C4-2B (cell line): ENCODE measurements at regions not wholly inside any gene's neighbourhood (a gene's known extent, or its start where the extent isn't known, plus 50 kb on each side); places are given as distances from the start of the nearest gene placed in this dataset.

Source experiments
- ZFX ChIP-seq: fragments of 450-650 bp; IDR thresholded peaks from 2 replicates; pipeline ENCODE4 v1.6.1; 2017
- TF ChIP-seq, protein P1 (sequence below): fragments of 450-650 bp; conservative IDR thresholded peaks from 2 replicates; pipeline ENCODE4 v1.5.1; 2017; ENCODE audit warnings: mild to moderate bottlenecking

DNA sequence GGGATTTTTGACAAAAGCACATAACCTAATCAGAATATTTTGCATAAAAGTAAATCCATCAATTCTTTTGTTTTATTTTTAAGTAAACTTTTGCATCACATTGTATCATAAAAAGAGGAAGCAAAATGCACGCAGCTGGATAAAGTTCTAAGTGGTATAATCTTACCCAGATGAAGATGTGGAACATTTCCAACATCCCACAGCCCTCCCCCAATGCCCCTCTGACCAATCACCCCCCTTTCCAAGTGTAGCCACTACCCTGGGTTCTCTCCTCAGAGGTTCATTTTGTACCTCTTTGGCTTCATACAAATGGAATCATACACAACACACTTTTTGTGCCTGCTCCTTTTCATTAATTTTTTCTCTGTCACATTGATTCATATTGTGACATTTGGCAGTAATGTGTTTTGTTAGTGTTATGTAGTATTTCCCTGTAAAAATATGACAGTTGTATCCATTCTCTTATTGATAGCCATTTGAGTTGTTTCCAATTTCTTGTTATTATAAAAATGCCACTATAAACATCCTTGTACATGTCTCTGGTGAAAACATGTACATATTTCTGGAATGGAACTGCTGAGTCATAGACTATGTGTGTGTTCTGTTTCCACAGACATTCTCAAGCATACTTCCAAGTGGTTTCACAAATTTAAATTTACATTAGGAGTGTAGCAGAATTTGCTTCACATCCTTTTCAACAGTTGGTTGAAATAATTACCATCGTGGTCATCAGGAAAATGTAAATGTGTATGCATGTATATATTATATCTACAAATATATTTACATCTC lies 92.9 kb upstream of the SYNDIG1 start:
- TF ChIP-seq, protein P1, sequence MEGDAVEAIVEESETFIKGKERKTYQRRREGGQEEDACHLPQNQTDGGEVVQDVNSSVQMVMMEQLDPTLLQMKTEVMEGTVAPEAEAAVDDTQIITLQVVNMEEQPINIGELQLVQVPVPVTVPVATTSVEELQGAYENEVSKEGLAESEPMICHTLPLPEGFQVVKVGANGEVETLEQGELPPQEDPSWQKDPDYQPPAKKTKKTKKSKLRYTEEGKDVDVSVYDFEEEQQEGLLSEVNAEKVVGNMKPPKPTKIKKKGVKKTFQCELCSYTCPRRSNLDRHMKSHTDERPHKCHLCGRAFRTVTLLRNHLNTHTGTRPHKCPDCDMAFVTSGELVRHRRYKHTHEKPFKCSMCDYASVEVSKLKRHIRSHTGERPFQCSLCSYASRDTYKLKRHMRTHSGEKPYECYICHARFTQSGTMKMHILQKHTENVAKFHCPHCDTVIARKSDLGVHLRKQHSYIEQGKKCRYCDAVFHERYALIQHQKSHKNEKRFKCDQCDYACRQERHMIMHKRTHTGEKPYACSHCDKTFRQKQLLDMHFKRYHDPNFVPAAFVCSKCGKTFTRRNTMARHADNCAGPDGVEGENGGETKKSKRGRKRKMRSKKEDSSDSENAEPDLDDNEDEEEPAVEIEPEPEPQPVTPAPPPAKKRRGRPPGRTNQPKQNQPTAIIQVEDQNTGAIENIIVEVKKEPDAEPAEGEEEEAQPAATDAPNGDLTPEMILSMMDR, result no peak
- no peak for TF ChIP-seq ZFX
